SU-DHL-6 (cell line): ENCODE measurements at regions not wholly inside any gene's neighbourhood (a gene's known extent, or its start where the extent isn't known, plus 50 kb on each side); places are given as distances from the start of the nearest gene placed in this dataset.

Experiments
- H2AFZ ChIP-seq: fragments of 200-600 bp; sonication (generic); 2 replicates; pipeline ENCODE4 v1.6.1; 2014; ENCODE audit warnings: low read depth, mild to moderate bottlenecking, moderate library complexity, mixed read lengths, antibody characterized with exemption, low read length; ENCODE audit not compliant: severe bottlenecking
- H3F3A ChIP-seq: fragments of 200-600 bp; shearing (Covaris generic); 2 replicates; pipeline ENCODE4 v1.6.0; 2016; ENCODE audit warnings: antibody characterized with exemption, mild to moderate bottlenecking; ENCODE audit not compliant: insufficient read depth
- H3K27ac ChIP-seq: fragments of 200-600 bp; sonication (generic); 2 replicates; pipeline ENCODE4 v1.5.1; 2016; ENCODE audit warnings: low read depth, mild to moderate bottlenecking, low read length, moderate library complexity, mixed read lengths
- H3K27me3 ChIP-seq: fragments of 200-600 bp; sonication (generic), shearing (Covaris generic); 2 replicates; pipeline ENCODE4 v1.6.0; 2014; ENCODE audit warnings: mild to moderate bottlenecking, low read length
- H3K36me3 ChIP-seq: fragments of 200-600 bp; sonication (generic); 2 replicates; pipeline ENCODE4 v1.6.1; 2014; ENCODE audit warnings: mild to moderate bottlenecking, low read length, mixed read lengths
- H3K4me2 ChIP-seq: fragments of 300-600, 200-600 bp; shearing (Covaris generic), sonication (generic); 2 replicates; pipeline ENCODE4 v1.6.0; 2014; ENCODE audit warnings: low read length, low read depth, mild to moderate bottlenecking; ENCODE audit not compliant: poor library complexity, severe bottlenecking
- H3K4me3 ChIP-seq: fragments of 200-600 bp; sonication (generic); 2 replicates; pipeline ENCODE4 v1.5.1; 2014; ENCODE audit warnings: antibody characterized with exemption, low read length, mild to moderate bottlenecking, mixed read lengths; ENCODE audit not compliant: insufficient read depth, poor library complexity, severe bottlenecking
- H3K79me2 ChIP-seq: fragments of 200-600 bp; sonication (generic); 2 replicates; pipeline ENCODE4 v1.6.1; 2014; ENCODE audit warnings: mild to moderate bottlenecking, low read length, moderate library complexity; ENCODE audit not compliant: insufficient read depth
- H3K9ac ChIP-seq: fragments of 200-600 bp; sonication (generic); 2 replicates; pipeline ENCODE4 v1.7.0; 2014; ENCODE audit warnings: mild to moderate bottlenecking, low read length
- H3K9me2 ChIP-seq: fragments of 200-600 bp; sonication (generic); replicated peaks from 2 replicates; pipeline ENCODE4 v1.6.1; 2014; ENCODE audit warnings: low read length; ENCODE audit not compliant: insufficient read depth
- H3K9me3 ChIP-seq: fragments of 200-600 bp; sonication (generic); 2 replicates; pipeline ENCODE4 v1.6.1; 2014; ENCODE audit warnings: low read length, mixed read lengths; ENCODE audit not compliant: insufficient read depth
- H4K20me1 ChIP-seq: fragments of 200-600 bp; sonication (generic); 2 replicates; pipeline ENCODE4 v1.6.1; 2014; ENCODE audit warnings: low read depth, mild to moderate bottlenecking, antibody characterized with exemption, low read length, moderate library complexity, mixed read lengths
- EZH2phosphoT487 ChIP-seq: fragments of 200-600 bp; sonication (generic), shearing (Covaris generic); conservative IDR thresholded peaks from 2 replicates; pipeline ENCODE4 v1.6.1; 2018; ENCODE audit warnings: mild to moderate bottlenecking, antibody characterized with exemption, low read length, moderate library complexity, mixed read lengths
- TF ChIP-seq, protein P1 (sequence below): fragments of 200-600 bp; sonication (generic); IDR thresholded peaks from one replicate; pipeline ENCODE4 v1.5.1; 2017; ENCODE audit warnings: antibody characterized with exemption, mild to moderate bottlenecking, low read length, moderate library complexity; ENCODE audit not compliant: insufficient read depth, poor library complexity, severe bottlenecking

DNA sequence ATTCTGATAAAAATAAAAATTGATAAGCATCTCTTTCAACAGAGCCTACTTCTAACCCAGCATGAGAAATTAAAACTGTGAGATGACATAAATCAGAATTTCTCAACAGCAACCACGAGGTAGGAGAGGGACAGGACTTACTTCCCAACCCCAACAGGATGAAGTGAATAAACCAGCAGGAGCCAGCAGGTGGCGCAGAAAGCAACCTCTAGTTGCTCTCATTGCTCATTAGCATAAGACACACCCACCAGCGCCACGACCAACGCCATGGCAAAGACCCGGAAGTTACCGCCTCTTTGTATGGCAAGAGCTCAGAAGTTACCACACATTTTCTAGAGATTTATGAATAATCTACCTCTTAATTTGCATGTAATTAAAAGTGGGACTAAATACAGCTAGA is 189.4 kb upstream of the CDH8 start:
- Histone ChIP-seq H3K9me2 (no peaks in the 10 kb centered on the region), H3K36me3 (no peaks in the 10 kb centered on the region), H3F3A (no peaks in the 10 kb centered on the region), H3K79me2 (no peaks in the 10 kb centered on the region), H3K27ac (no peak overlapping the region), H3K27me3 (no peaks in the 10 kb centered on the region), H3K9me3 (no peaks in the 10 kb centered on the region), H2AFZ (peak overlapping the region; percentile 52), H3K9ac (no peak overlapping the region), H3K4me2 (no peak overlapping the region), H3K4me3 (no peak overlapping the region), H4K20me1 (no peaks in the 10 kb centered on the region)
- TF ChIP-seq, protein P1, sequence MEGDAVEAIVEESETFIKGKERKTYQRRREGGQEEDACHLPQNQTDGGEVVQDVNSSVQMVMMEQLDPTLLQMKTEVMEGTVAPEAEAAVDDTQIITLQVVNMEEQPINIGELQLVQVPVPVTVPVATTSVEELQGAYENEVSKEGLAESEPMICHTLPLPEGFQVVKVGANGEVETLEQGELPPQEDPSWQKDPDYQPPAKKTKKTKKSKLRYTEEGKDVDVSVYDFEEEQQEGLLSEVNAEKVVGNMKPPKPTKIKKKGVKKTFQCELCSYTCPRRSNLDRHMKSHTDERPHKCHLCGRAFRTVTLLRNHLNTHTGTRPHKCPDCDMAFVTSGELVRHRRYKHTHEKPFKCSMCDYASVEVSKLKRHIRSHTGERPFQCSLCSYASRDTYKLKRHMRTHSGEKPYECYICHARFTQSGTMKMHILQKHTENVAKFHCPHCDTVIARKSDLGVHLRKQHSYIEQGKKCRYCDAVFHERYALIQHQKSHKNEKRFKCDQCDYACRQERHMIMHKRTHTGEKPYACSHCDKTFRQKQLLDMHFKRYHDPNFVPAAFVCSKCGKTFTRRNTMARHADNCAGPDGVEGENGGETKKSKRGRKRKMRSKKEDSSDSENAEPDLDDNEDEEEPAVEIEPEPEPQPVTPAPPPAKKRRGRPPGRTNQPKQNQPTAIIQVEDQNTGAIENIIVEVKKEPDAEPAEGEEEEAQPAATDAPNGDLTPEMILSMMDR = peak; percentile 34
- no peak for TF ChIP-seq EZH2phosphoT487

DNA sequence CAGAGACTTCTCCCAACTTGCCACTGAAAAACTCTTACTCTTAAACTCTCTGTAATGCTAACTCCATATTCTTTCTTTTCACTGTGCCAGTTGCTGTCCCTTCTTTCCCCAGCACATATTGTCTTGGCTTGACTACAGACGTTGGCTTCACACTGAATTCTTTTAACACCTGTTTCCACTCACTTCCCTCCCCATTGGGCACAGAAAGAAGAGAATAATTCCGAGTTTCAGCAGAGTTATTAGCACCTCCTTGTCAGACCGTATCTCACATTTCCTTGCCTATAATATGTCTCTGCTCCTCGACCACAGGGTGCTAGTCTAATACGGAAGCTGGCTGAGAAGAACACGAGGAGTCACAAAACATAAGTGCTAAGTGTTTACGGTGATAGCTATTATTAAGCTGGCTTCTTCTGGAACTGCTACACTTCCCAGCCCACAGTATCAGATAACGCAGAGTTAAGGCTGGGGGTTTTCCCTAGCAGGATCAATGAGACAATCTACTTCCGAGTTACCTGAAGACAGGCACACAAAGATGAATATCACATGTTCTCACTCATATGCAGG is 188.5 kb upstream of the CDH8 start:
- Histone ChIP-seq H3K4me2 (no peak overlapping the region), H3K79me2 (no peaks in the 10 kb centered on the region), H4K20me1 (no peaks in the 10 kb centered on the region), H3K9ac (no peak overlapping the region), H3K27ac (no peak overlapping the region), H3K27me3 (no peaks in the 10 kb centered on the region), H3K9me2 (no peaks in the 10 kb centered on the region), H3K4me3 (no peak overlapping the region), H3K9me3 (no peaks in the 10 kb centered on the region), H3F3A (no peaks in the 10 kb centered on the region), H2AFZ (no peak overlapping the region), H3K36me3 (no peaks in the 10 kb centered on the region)
- no peak for TF ChIP-seq EZH2phosphoT487
- TF ChIP-seq, protein P1 = no peak

DNA sequence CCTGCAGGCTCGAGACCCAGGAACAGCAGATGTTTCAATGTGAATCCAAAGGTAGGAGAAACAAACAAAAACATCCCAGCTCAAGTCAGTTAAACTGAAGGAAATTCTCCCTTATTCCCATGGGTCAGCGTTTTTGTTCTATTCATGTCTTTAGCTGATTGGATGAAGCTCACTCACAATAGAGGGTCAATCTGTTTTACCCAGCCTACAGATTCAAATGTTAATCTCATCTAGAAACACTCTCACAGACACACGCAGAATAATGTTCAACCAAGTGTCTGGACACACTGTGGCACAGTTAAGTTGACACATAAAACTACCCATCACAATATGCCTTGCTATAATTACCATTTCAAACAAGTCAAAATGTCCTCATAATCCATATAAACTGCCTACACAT is 180.6 kb upstream of the CDH8 start:
- Histone ChIP-seq H3F3A (no peaks in the 10 kb centered on the region), H3K4me3 (no peak overlapping the region), H3K36me3 (no peaks in the 10 kb centered on the region), H3K27me3 (no peaks in the 10 kb centered on the region), H3K9me3 (no peaks in the 10 kb centered on the region), H3K79me2 (no peaks in the 10 kb centered on the region), H4K20me1 (no peaks in the 10 kb centered on the region), H2AFZ (no peak overlapping the region), H3K9me2 (no peaks in the 10 kb centered on the region), H3K27ac (no peak overlapping the region), H3K4me2 (no peak overlapping the region), H3K9ac (no peak overlapping the region)
- TF ChIP-seq, protein P1 = no peak

DNA sequence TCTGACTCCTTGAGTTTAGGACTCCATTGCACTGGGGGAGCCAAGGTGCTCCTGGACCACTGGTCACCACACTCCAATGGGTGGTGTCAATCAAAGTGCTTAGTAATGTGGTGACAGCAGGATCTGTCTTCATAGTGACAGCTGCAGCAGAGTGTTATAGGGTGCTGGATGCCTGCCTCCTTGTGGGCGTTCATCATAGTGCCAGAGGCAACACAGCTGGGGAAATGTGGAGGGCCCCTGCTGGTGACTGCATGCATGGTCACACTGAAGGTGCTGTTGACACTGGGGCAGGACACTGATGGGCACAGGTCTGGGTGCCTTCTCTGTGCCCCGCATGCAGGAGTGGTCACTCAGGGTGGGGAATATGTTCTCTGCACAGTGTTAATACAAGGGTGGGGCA is 177.5 kb upstream of the CDH8 start:
- H3K79me2 ChIP-seq = no peaks in the 10 kb centered on the region
- no peak overlapping the region for H2AFZ ChIP-seq
- no peaks in the 10 kb centered on the region for H3K27me3 ChIP-seq
- H4K20me1 ChIP-seq = no peaks in the 10 kb centered on the region
- no peaks in the 10 kb centered on the region for H3K36me3 ChIP-seq
- no peaks in the 10 kb centered on the region for H3K9me2 ChIP-seq
- H3K4me3 ChIP-seq = no peak overlapping the region
- H3K27ac ChIP-seq = no peak overlapping the region
- no peaks in the 10 kb centered on the region for H3K9me3 ChIP-seq
- H3K4me2 ChIP-seq = no peak overlapping the region
- TF ChIP-seq, protein P1 = no peak
- H3K9ac ChIP-seq = no peak overlapping the region
- no peaks in the 10 kb centered on the region for H3F3A ChIP-seq
